GM03348 (cell line): ENCODE measurements at regions not wholly inside any gene's neighbourhood (a gene's known extent, or its start where the extent isn't known, plus 50 kb on each side); places are given as distances from the start of the nearest gene placed in this dataset.

Experiments
- DNase-seq: peaks from one replicate; pipeline ENCODE4 v3.0.0; 2012; ENCODE audit warnings: low spot score

- DNase-seq, result no peak
Measured at GRCh38 chr1:181326348-181326747, 157.0 kb upstream of the CACNA1E start.

GRCh38 chr1:181327796-181328195 lies 155.5 kb upstream of the CACNA1E start:
- no peak for DNase-seq

GRCh38 chr1:181334724-181335123 lies 148.6 kb upstream of the CACNA1E start:
- DNase-seq, result no peak

GRCh38 chr1:181335631-181336030 lies 147.7 kb upstream of the CACNA1E start:
- DNase-seq, result no peak

- no peak for DNase-seq
Measured at GRCh38 chr1:181341026-181341632, 142.2 kb upstream of the CACNA1E start.

- DNase-seq, result no peak
Measured at GRCh38 chr1:181344091-181344490, 139.2 kb upstream of the CACNA1E start.

GRCh38 chr1:181345146-181345545 lies 138.2 kb upstream of the CACNA1E start:
- no peak for DNase-seq

- no peak for DNase-seq
Measured at GRCh38 chr1:181347495-181348390, 135.6 kb upstream of the CACNA1E start.

- DNase-seq, result no peak
Measured at GRCh38 chr1:181349512-181349911, 133.8 kb upstream of the CACNA1E start.

- DNase-seq, result no peak
Measured at GRCh38 chr1:181350131-181350530, 133.2 kb upstream of the CACNA1E start.

- no peak for DNase-seq
Measured at GRCh38 chr1:181351740-181352139, 131.6 kb upstream of the CACNA1E start.

- DNase-seq, result no peak
Measured at GRCh38 chr1:181352695-181353094, 130.6 kb upstream of the CACNA1E start.

GRCh38 chr1:181353526-181353925 lies 129.8 kb upstream of the CACNA1E start:
- no peak for DNase-seq

GRCh38 chr1:181354865-181355264 lies 128.5 kb upstream of the CACNA1E start:
- no peak for DNase-seq

- DNase-seq, result no peak
Measured at GRCh38 chr1:181356505-181357340, 126.6 kb upstream of the CACNA1E start.

- DNase-seq, result no peak
Measured at GRCh38 chr1:181359012-181359411, 124.3 kb upstream of the CACNA1E start.

- DNase-seq, result no peak
Measured at GRCh38 chr1:181364801-181365200, 118.5 kb upstream of the CACNA1E start.

- no peak for DNase-seq
Measured at GRCh38 chr1:181366910-181367309, 116.4 kb upstream of the CACNA1E start.

GRCh38 chr1:181369416-181369815 lies 113.9 kb upstream of the CACNA1E start:
- DNase-seq, result no peak

GRCh38 chr1:181383695-181384094 lies 99.6 kb upstream of the CACNA1E start:
- no peak for DNase-seq

GRCh38 chr1:181386340-181386739 lies 97.0 kb upstream of the CACNA1E start:
- no peak for DNase-seq

- no peak for DNase-seq
Measured at GRCh38 chr1:181386951-181387350, 96.4 kb upstream of the CACNA1E start.

- no peak for DNase-seq
Measured at GRCh38 chr1:181387702-181388101, 95.6 kb upstream of the CACNA1E start.
